GM18870 (cell line): ENCODE measurements at regions not wholly inside any gene's neighbourhood (a gene's known extent, or its start where the extent isn't known, plus 50 kb on each side); places are given as distances from the start of the nearest gene placed in this dataset.
"Not testable (repeated sequence)": the region's sequence is repeated elsewhere in the genome, so short reads cannot be mapped to it uniquely, and the experiment has no call there.

ENCODE experiments used
- ATAC-seq: cut with Tn5 transposase; IDR thresholded peaks from one replicate; pipeline ENCODE4 v1.9.1; 2021; ENCODE audit warnings: moderate library complexity; ENCODE audit not compliant: unreplicated experiment

- no peak for ATAC-seq
Observed at GRCh38 chr3:135393159-135393558, 572.4 kb upstream of the PPP2R3A start.

GRCh38 chr3:135393898-135394525, 571.5 kb upstream of the PPP2R3A start:
- no peak for ATAC-seq

GRCh38 chr3:135412475-135412874, 553.1 kb upstream of the PPP2R3A start:
- ATAC-seq: no peak

- ATAC-seq: no peak
Observed at GRCh38 chr3:135416182-135416581, 549.3 kb upstream of the PPP2R3A start.

- ATAC-seq: no peak
Observed at GRCh38 chr3:135419155-135419554, 546.4 kb upstream of the PPP2R3A start.

GRCh38 chr3:135426508-135426907, 539.0 kb upstream of the PPP2R3A start:
- no peak for ATAC-seq

GRCh38 chr3:135432402-135432801, 533.1 kb upstream of the PPP2R3A start:
- no peak for ATAC-seq

GRCh38 chr3:135438889-135439597, 526.5 kb upstream of the PPP2R3A start:
- not testable (repeated sequence) for ATAC-seq

GRCh38 chr3:135439632-135440031, 525.9 kb upstream of the PPP2R3A start:
- not testable (repeated sequence) for ATAC-seq

GRCh38 chr3:135440233-135440632, 525.3 kb upstream of the PPP2R3A start:
- no peak for ATAC-seq

GRCh38 chr3:135440746-135441145, 524.8 kb upstream of the PPP2R3A start:
- no peak for ATAC-seq

GRCh38 chr3:135444058-135444457, 521.5 kb upstream of the PPP2R3A start:
- no peak for ATAC-seq

- ATAC-seq: no peak
Observed at GRCh38 chr3:135447483-135447882, 518.0 kb upstream of the PPP2R3A start.

GRCh38 chr3:135448520-135448919, 517.0 kb upstream of the PPP2R3A start:
- ATAC-seq: no peak

- ATAC-seq: no peak
Observed at GRCh38 chr3:135449046-135449445, 516.5 kb upstream of the PPP2R3A start.

- ATAC-seq: no peak
Observed at GRCh38 chr3:135451037-135451785, 514.3 kb upstream of the PPP2R3A start.

- no peak for ATAC-seq
Observed at GRCh38 chr3:135452881-135453280, 512.6 kb upstream of the PPP2R3A start.

- ATAC-seq: no peak
Observed at GRCh38 chr3:135453326-135453725, 512.2 kb upstream of the PPP2R3A start.

GRCh38 chr3:135454890-135455289, 510.6 kb upstream of the PPP2R3A start:
- no peak for ATAC-seq

- ATAC-seq: no peak
Observed at GRCh38 chr3:135456108-135456790, 509.3 kb upstream of the PPP2R3A start.

GRCh38 chr3:135458541-135459322, 506.8 kb upstream of the PPP2R3A start:
- ATAC-seq: no peak
